PFSK-1 (cell line): ENCODE measurements at regions not wholly inside any gene's neighbourhood (a gene's known extent, or its start where the extent isn't known, plus 50 kb on each side); places are given as distances from the start of the nearest gene placed in this dataset.

Experiments
- FOXP2 ChIP-seq: optimal IDR thresholded peaks from 2 replicates; pipeline ENCODE3; 2011; ENCODE audit warnings: borderline replicate concordance, control low read depth, inconsistent platforms; ENCODE audit not compliant: insufficient read depth; ENCODE audit errors: extremely low read length, extremely low read depth
- POLR2AphosphoS5 ChIP-seq: IDR thresholded peaks from 2 replicates; pipeline ENCODE4 v1.6.1; 2012; ENCODE audit warnings: low read depth, mild to moderate bottlenecking, control low read depth, low read length, moderate library complexity
- SIN3A ChIP-seq: IDR thresholded peaks from 2 replicates; pipeline ENCODE4 v1.6.1; 2012; ENCODE audit warnings: mild to moderate bottlenecking, low read length, moderate library complexity, borderline replicate concordance; ENCODE audit not compliant: insufficient read depth
- TAF1 ChIP-seq: IDR thresholded peaks from 2 replicates; pipeline ENCODE4 v1.6.1; 2012; ENCODE audit warnings: low read length, control low read depth, borderline replicate concordance; ENCODE audit not compliant: insufficient read depth
- TF ChIP-seq, protein P1 (sequence below), 2 experiments: IDR thresholded peaks; 2 replicates each; pipeline versions ENCODE4 v1.6.1 to v1.8.0; 2011 to 2012; ENCODE audit warnings: low read depth in 2 of 2, low read length in 2 of 2, control low read depth in 1 of 2, inconsistent platforms in 1 of 2, mild to moderate bottlenecking in 1 of 2, moderate library complexity in 1 of 2; ENCODE audit not compliant: insufficient read depth in 1 of 2

GRCh38 chr22:22408269-22408668 is 100.3 kb downstream of the ZNF280B start:
- TF ChIP-seq, protein P1, sequence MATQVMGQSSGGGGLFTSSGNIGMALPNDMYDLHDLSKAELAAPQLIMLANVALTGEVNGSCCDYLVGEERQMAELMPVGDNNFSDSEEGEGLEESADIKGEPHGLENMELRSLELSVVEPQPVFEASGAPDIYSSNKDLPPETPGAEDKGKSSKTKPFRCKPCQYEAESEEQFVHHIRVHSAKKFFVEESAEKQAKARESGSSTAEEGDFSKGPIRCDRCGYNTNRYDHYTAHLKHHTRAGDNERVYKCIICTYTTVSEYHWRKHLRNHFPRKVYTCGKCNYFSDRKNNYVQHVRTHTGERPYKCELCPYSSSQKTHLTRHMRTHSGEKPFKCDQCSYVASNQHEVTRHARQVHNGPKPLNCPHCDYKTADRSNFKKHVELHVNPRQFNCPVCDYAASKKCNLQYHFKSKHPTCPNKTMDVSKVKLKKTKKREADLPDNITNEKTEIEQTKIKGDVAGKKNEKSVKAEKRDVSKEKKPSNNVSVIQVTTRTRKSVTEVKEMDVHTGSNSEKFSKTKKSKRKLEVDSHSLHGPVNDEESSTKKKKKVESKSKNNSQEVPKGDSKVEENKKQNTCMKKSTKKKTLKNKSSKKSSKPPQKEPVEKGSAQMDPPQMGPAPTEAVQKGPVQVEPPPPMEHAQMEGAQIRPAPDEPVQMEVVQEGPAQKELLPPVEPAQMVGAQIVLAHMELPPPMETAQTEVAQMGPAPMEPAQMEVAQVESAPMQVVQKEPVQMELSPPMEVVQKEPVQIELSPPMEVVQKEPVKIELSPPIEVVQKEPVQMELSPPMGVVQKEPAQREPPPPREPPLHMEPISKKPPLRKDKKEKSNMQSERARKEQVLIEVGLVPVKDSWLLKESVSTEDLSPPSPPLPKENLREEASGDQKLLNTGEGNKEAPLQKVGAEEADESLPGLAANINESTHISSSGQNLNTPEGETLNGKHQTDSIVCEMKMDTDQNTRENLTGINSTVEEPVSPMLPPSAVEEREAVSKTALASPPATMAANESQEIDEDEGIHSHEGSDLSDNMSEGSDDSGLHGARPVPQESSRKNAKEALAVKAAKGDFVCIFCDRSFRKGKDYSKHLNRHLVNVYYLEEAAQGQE (IDR thresholded peaks at IDR 0.05; ENCODE audit: insufficient read depth in 1 of 2, low read depth in 2 of 2, low read length in 2 of 2): no peak
- no peak for TF ChIP-seq POLR2AphosphoS5
- TF ChIP-seq FOXP2: no peak
- no peak for TF ChIP-seq TAF1
- TF ChIP-seq SIN3A: no peak

GRCh38 chr22:22408731-22409696 is 99.5 kb downstream of the ZNF280B start:
- TF ChIP-seq POLR2AphosphoS5: no peak
- no peak for TF ChIP-seq TAF1
- TF ChIP-seq SIN3A: no peak
- TF ChIP-seq FOXP2: no peak
- TF ChIP-seq, protein P1 (IDR thresholded peaks at IDR 0.05; ENCODE audit: insufficient read depth in 1 of 2, low read depth in 2 of 2, low read length in 2 of 2): no peak

GRCh38 chr22:22410121-22410520 is 98.4 kb downstream of the ZNF280B start:
- TF ChIP-seq POLR2AphosphoS5 (no peak), SIN3A (no peak), FOXP2 (no peak), TAF1 (no peak)
- TF ChIP-seq, protein P1 (IDR thresholded peaks at IDR 0.05; ENCODE audit: insufficient read depth in 1 of 2, low read depth in 2 of 2, low read length in 2 of 2): no peak

DNA sequence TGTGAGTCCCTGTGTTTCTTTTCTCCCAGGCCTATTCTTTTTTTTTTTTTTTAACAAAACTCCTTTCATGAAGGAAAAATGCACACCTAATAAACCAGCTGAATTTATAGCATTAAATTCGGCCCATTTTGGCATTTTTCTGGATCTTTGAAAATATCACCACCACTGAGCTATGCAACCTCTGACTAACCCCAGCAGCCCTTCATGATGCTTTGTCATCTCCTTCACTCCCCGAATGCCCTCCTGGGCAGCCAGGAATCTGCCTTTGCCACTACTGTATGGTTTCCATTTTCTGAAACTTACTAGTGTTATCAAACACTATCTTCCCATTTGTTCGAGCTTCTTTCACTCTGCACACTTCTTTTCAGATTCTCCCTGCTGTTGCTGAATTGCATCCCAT is 97.9 kb downstream of the ZNF280B start:
- TF ChIP-seq, protein P1 (IDR thresholded peaks at IDR 0.05; ENCODE audit: insufficient read depth in 1 of 2, low read depth in 2 of 2, low read length in 2 of 2): no peak
- no peak for TF ChIP-seq FOXP2
